ENCODE measurements at regions not wholly inside any gene's neighbourhood (a gene's known extent, or its start where the extent isn't known, plus 50 kb on each side); places are given as distances from the start of the nearest gene placed in this dataset.

- Mint-ChIP-seq H3K27ac (no peak overlapping the region), H3K9me3 (no peaks in the 10 kb centered on the region), H3K36me3 (no peaks in the 10 kb centered on the region), H3K4me1 (no peaks in the 10 kb centered on the region), H3K4me3 (no peak overlapping the region), H3K27me3 (no peaks in the 10 kb centered on the region)
- DNase-seq (no peak), ATAC-seq (no peak)
- POLR2A ChIA-PET = no interaction called here
Observed at GRCh38 chr1:40914927-40915569, 52.9 kb upstream of the CITED4 start.

GRCh38 chr1:40915581-40915980 is 53.4 kb upstream of the CITED4 start:
- Mint-ChIP-seq H3K27ac (no peak overlapping the region), H3K9me3 (no peaks in the 10 kb centered on the region), H3K4me1 (no peaks in the 10 kb centered on the region), H3K27me3 (peaks cover 0 to 4% (median 0%) of the 10 kb centered on the region in 5 donors), H3K4me3 (no peak overlapping the region), H3K36me3 (no peaks in the 10 kb centered on the region)
- POLR2A ChIA-PET = no interaction called here
- DNase-seq (no peak), ATAC-seq (no peak)

- POLR2A ChIA-PET = no interaction called here
- no peaks in the 10 kb centered on the region for H3K4me1 Mint-ChIP-seq
- no peak for ATAC-seq
Observed at GRCh38 chr1:40917995-40918711, 56.0 kb upstream of the CITED4 start.

GRCh38 chr1:40919475-40920011 is 57.4 kb upstream of the CITED4 start:
- Mint-ChIP-seq H3K9me3 (no peaks in the 10 kb centered on the region), H3K27ac (no peak overlapping the region), H3K4me1 (no peaks in the 10 kb centered on the region), H3K4me3 (no peak overlapping the region), H3K36me3 (no peaks in the 10 kb centered on the region), H3K27me3 (peaks cover 0 to 11% (median 2%) of the 10 kb centered on the region in 5 donors)
- POLR2A ChIA-PET = no interaction called here
- ATAC-seq = no peak
- no peak for DNase-seq

More at GRCh38 chr1:40917995-40918711, 56.0 kb upstream of the CITED4 start:
- Mint-ChIP-seq H3K4me3 (no peak overlapping the region), H3K9me3 (no peaks in the 10 kb centered on the region), H3K27ac (no peak overlapping the region), H3K36me3 (no peaks in the 10 kb centered on the region), H3K27me3 (peaks cover 0 to 8% (median 2%) of the 10 kb centered on the region in 5 donors)
- DNase-seq = no peak

- Mint-ChIP-seq H3K27me3 (peaks cover 0 to 11% (median 2%) of the 10 kb centered on the region in 5 donors), H3K36me3 (no peaks in the 10 kb centered on the region), H3K4me1 (no peaks in the 10 kb centered on the region), H3K4me3 (no peak overlapping the region), H3K9me3 (no peaks in the 10 kb centered on the region), H3K27ac (no peak overlapping the region)
- ATAC-seq (no peak), DNase-seq (no peak)
- POLR2A ChIA-PET = no interaction called here
Observed at GRCh38 chr1:40921522-40921921, 58.0 kb upstream of the CTPS1 start.

GRCh38 chr1:40921981-40922677 is 57.4 kb upstream of the CTPS1 start:
- peaks cover 0 to 11% (median 2%) of the 10 kb centered on the region in 5 donors for H3K27me3 Mint-ChIP-seq
- H3K9me3 Mint-ChIP-seq = no peaks in the 10 kb centered on the region
- H3K4me3 Mint-ChIP-seq = no peak overlapping the region
- H3K4me1 Mint-ChIP-seq = no peaks in the 10 kb centered on the region
- POLR2A ChIA-PET = no interaction called here
- H3K36me3 Mint-ChIP-seq = no peaks in the 10 kb centered on the region
- ATAC-seq = no peak
- no peak for DNase-seq
- no peak overlapping the region for H3K27ac Mint-ChIP-seq

GRCh38 chr1:40922969-40923368 is 56.5 kb upstream of the CTPS1 start:
- H3K4me3 Mint-ChIP-seq = no peak overlapping the region
- no peak for DNase-seq
- ATAC-seq = no peak
- POLR2A ChIA-PET = no interaction called here
- no peaks in the 10 kb centered on the region for H3K36me3 Mint-ChIP-seq
- peaks cover 0 to 11% (median 2%) of the 10 kb centered on the region in 5 donors for H3K27me3 Mint-ChIP-seq
- H3K27ac Mint-ChIP-seq = no peak overlapping the region
- no peaks in the 10 kb centered on the region for H3K9me3 Mint-ChIP-seq
- H3K4me1 Mint-ChIP-seq = no peaks in the 10 kb centered on the region

GRCh38 chr1:40923511-40924020 is 55.9 kb upstream of the CTPS1 start:
- no peak for DNase-seq
- Mint-ChIP-seq H3K4me3 (no peak overlapping the region), H3K27me3 (peaks cover 0 to 11% (median 2%) of the 10 kb centered on the region in 5 donors), H3K9me3 (no peaks in the 10 kb centered on the region), H3K4me1 (no peaks in the 10 kb centered on the region), H3K36me3 (no peaks in the 10 kb centered on the region), H3K27ac (no peak overlapping the region)
- no peak for ATAC-seq
- POLR2A ChIA-PET = interaction anchor here (0.6 kb wide), 1 partner anchor 40 kb away, joined by 3 read pairs; no protein-coding TSS in a partner anchor

- Mint-ChIP-seq H3K27me3 (peaks cover 0 to 11% (median 2%) of the 10 kb centered on the region in 5 donors), H3K4me3 (no peak overlapping the region), H3K4me1 (no peaks in the 10 kb centered on the region), H3K27ac (no peak overlapping the region), H3K36me3 (no peaks in the 10 kb centered on the region), H3K9me3 (no peaks in the 10 kb centered on the region)
- no peak for DNase-seq
- POLR2A ChIA-PET = interaction anchor here (0.8 kb wide), 1 partner anchor 8 kb away, joined by 3 read pairs; no protein-coding TSS in a partner anchor
- no peak for ATAC-seq
Observed at GRCh38 chr1:40924767-40925166, 54.7 kb upstream of the CTPS1 start.

- POLR2A ChIA-PET = no interaction called here
- no peak overlapping the region for H3K27ac Mint-ChIP-seq
- no peaks in the 10 kb centered on the region for H3K9me3 Mint-ChIP-seq
Observed at GRCh38 chr1:40925834-40926410, 53.6 kb upstream of the CTPS1 start.

GRCh38 chr1:40926441-40926840 is 53.1 kb upstream of the CTPS1 start:
- no peak overlapping the region for H3K4me3 Mint-ChIP-seq
- no peaks in the 10 kb centered on the region for H3K9me3 Mint-ChIP-seq
- ATAC-seq (no peak), DNase-seq (no peak)
- H3K27me3 Mint-ChIP-seq = peaks cover 0 to 5% (median 4%) of the 10 kb centered on the region in 5 donors
- POLR2A ChIA-PET = no interaction called here
- no peak overlapping the region for H3K27ac Mint-ChIP-seq
- no peaks in the 10 kb centered on the region for H3K4me1 Mint-ChIP-seq
- no peaks in the 10 kb centered on the region for H3K36me3 Mint-ChIP-seq

More at GRCh38 chr1:40925834-40926410, 53.6 kb upstream of the CTPS1 start:
- no peaks in the 10 kb centered on the region for H3K36me3 Mint-ChIP-seq
- DNase-seq = no peak
- H3K4me1 Mint-ChIP-seq = no peaks in the 10 kb centered on the region
- no peak for ATAC-seq
- H3K4me3 Mint-ChIP-seq = no peak overlapping the region
- peaks cover 0 to 7% (median 4%) of the 10 kb centered on the region in 5 donors for H3K27me3 Mint-ChIP-seq

- no peaks in the 10 kb centered on the region for H3K36me3 Mint-ChIP-seq
- ATAC-seq = no peak
- H3K27ac Mint-ChIP-seq = no peak overlapping the region
- POLR2A ChIA-PET = no interaction called here
- DNase-seq = no peak
- H3K9me3 Mint-ChIP-seq = no peaks in the 10 kb centered on the region
- no peak overlapping the region for H3K4me3 Mint-ChIP-seq
- H3K27me3 Mint-ChIP-seq = peaks cover 0 to 4% (median 1%) of the 10 kb centered on the region in 5 donors
- H3K4me1 Mint-ChIP-seq = no peaks in the 10 kb centered on the region
Observed at GRCh38 chr1:40927781-40928180, 51.7 kb upstream of the CTPS1 start.

All from naive thymus-derived CD8-positive, alpha-beta T cell (primary cell).